Mesothelial cell of epicardium (in vitro differentiated cells): ENCODE measurements at regions not wholly inside any gene's neighbourhood (a gene's known extent, or its start where the extent isn't known, plus 50 kb on each side); places are given as distances from the start of the nearest gene placed in this dataset.

ENCODE experiments used
- DNase-seq, 2 experiments: peaks; one replicate each; pipeline ENCODE4 v3.0.0; 2021; ENCODE audit warnings: low spot score in 2 of 2; ENCODE audit not compliant: unreplicated experiment in 2 of 2
- H3K27ac Mint-ChIP-seq: 2 replicates; pipeline ENCODE4 v1.8.0; 2021; ENCODE audit warnings: mixed read lengths
- H3K27me3 Mint-ChIP-seq: 2 replicates; pipeline ENCODE4 v1.8.0; 2021; ENCODE audit warnings: low read depth, mixed read lengths
- H3K36me3 Mint-ChIP-seq: 2 replicates; pipeline ENCODE4 v1.8.0; 2021; ENCODE audit warnings: mixed read lengths
- H3K4me1 Mint-ChIP-seq: 2 replicates; pipeline ENCODE4 v1.8.0; 2021; ENCODE audit warnings: mixed read lengths
- H3K4me3 Mint-ChIP-seq: 2 replicates; pipeline ENCODE4 v1.8.0; 2021; ENCODE audit warnings: mild to moderate bottlenecking, moderate library complexity, mixed read lengths
- H3K9me3 Mint-ChIP-seq: 2 replicates; pipeline ENCODE4 v1.8.0; 2021; ENCODE audit warnings: mixed read lengths
- TF ChIP-seq, protein P1 (sequence below): fragments of 200-600 bp; sonication (generic); IDR thresholded peaks from one replicate; pipeline ENCODE4 v1.5.0; 2021; ENCODE audit warnings: antibody characterized with exemption; ENCODE audit not compliant: unreplicated experiment

DNA sequence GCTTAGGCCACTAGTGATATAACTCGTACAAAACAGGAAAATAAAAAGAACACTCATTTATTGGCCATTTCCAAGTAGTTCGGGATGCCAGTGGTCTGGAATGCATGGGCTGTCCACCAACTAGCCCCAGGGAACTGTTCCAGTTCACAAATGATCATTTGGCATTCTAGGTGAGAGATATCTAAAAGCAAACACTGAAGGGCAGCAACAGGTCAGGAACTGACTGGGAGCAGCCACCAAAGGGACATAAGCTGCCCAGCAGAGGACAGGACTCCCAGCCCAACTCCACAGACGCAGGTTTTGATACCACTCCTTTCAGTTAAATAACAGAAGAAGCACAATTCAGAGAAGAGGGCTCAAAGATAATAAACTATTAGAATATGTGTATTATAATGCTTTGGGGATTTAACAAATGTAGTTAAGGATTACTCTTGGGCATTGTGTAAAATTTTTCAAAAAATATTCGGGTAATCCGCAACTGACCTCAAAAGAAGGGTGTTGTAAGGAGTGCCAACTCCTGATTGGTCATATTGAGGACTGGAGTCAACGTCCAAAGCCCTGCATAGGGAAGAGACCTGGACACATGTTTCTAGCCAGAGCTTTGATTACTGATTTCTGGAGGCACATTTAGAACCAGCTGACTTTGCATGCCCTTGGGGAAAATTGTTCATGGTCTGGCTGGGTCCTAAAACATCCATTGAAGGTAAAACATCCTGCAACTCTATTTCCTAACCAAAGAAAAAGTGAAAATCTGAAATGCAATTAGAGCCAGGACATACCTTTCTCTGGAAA lies 320.0 kb downstream of the DNAH5 start:
- DNase-seq = no peak
- TF ChIP-seq, protein P1, sequence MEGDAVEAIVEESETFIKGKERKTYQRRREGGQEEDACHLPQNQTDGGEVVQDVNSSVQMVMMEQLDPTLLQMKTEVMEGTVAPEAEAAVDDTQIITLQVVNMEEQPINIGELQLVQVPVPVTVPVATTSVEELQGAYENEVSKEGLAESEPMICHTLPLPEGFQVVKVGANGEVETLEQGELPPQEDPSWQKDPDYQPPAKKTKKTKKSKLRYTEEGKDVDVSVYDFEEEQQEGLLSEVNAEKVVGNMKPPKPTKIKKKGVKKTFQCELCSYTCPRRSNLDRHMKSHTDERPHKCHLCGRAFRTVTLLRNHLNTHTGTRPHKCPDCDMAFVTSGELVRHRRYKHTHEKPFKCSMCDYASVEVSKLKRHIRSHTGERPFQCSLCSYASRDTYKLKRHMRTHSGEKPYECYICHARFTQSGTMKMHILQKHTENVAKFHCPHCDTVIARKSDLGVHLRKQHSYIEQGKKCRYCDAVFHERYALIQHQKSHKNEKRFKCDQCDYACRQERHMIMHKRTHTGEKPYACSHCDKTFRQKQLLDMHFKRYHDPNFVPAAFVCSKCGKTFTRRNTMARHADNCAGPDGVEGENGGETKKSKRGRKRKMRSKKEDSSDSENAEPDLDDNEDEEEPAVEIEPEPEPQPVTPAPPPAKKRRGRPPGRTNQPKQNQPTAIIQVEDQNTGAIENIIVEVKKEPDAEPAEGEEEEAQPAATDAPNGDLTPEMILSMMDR = no peak
- no peaks in the 10 kb centered on the region for H3K4me1 Mint-ChIP-seq
- H3K9me3 Mint-ChIP-seq = no peaks in the 10 kb centered on the region
- no peaks in the 10 kb centered on the region for H3K36me3 Mint-ChIP-seq
- H3K27ac Mint-ChIP-seq = no peak overlapping the region
- H3K4me3 Mint-ChIP-seq = no peak overlapping the region
- no peaks in the 10 kb centered on the region for H3K27me3 Mint-ChIP-seq

DNA sequence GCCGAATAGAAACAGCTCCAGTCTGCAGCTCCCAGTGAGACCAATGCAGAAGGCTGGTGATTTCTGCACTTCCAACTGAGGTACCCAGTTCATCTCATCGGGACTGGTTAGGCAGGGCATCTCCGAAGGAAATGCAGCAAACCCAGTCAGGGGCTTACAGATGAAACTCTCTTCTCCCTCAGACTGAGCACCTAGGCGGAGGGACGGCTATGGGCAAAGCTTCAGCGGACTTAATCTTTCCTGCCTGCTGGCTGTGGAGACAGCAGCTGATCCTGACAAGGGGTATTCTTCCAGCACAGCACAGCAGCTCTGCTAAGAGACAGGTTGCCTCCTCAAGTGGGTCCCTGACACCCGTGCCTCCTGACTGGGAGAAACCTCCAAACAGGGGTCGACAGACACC lies 330.9 kb downstream of the DNAH5 start:
- Mint-ChIP-seq H3K36me3 (no peaks in the 10 kb centered on the region), H3K9me3 (peaks cover 33% of the 10 kb centered on the region), H3K4me3 (no peak overlapping the region), H3K27me3 (peaks cover 3% of the 10 kb centered on the region), H3K27ac (no peak overlapping the region), H3K4me1 (no peaks in the 10 kb centered on the region)
- TF ChIP-seq, protein P1 = no peak
- DNase-seq = no peak

DNA sequence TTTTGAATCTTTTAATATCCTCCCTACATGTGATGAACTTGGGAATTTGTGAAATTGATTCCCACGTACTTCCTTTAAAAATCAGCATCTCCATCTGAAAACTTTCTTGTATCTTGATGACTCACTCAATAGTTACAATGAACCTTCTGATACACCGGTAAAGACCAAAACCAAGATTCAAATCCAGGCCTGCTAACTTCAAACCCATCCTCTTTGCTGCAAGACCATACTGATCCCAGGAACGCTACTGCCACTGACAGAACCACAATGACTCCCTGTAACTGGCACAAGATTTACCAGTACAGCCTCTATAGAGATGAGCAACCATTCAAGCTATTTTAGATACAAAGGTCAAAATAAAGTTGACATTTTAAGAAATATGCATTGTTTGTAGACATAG lies 332.9 kb downstream of the DNAH5 start:
- no peak for DNase-seq
- H3K4me3 Mint-ChIP-seq = no peak overlapping the region

DNA sequence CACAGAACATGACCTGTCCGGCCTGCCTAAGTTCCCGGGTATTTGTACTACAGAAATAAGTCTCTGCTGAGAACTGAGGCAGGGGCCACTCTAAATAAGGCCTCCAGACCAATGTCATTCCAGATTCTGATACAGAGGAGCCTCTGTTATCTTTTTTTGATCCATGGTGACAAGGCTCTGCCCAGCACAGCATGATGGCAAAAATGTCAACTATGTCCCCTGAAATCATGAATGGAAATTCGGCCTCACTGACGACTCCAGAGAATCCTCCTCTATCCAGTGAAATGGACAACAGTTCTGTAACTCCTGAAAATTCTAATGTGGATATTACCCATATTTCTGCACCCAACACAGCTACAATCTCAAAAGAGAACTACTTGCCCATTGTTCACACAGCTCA lies 335.0 kb downstream of the DNAH5 start:
- Mint-ChIP-seq H3K27ac (no peak overlapping the region), H3K36me3 (no peaks in the 10 kb centered on the region), H3K4me3 (no peak overlapping the region), H3K27me3 (peaks cover 3% of the 10 kb centered on the region), H3K4me1 (no peaks in the 10 kb centered on the region), H3K9me3 (peaks cover 2% of the 10 kb centered on the region)
- DNase-seq = no peak
- TF ChIP-seq, protein P1 = no peak

More for the DNA sequence above, 332.9 kb downstream of the DNAH5 start:
- Mint-ChIP-seq H3K27me3 (peaks cover 3% of the 10 kb centered on the region), H3K9me3 (peaks cover 22% of the 10 kb centered on the region), H3K27ac (no peak overlapping the region), H3K4me1 (no peaks in the 10 kb centered on the region), H3K36me3 (no peaks in the 10 kb centered on the region)
- TF ChIP-seq, protein P1 = no peak

DNA sequence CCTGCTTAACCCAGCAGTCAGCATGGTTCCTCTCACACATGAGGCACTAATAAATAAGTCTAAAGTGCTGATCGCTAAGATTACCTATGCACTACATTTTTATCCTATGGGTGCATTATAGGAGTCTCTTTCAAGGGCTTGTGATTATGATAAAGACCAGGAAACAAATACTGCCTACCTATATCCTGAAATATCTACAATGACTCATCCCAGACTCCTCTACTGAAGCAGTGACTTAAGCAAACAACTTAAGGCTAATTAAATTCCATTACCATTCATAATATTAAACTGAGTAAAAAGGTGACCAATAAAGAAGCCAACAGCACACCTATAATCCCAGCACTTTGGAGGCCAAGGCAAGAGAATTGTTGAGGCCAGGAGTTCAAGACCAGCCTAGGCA lies 338.4 kb downstream of the DNAH5 start:
- H3K27me3 Mint-ChIP-seq = peaks cover 5% of the 10 kb centered on the region
- TF ChIP-seq, protein P1 = no peak
- DNase-seq = no peak
- H3K4me3 Mint-ChIP-seq = no peak overlapping the region
- H3K9me3 Mint-ChIP-seq = no peaks in the 10 kb centered on the region
- H3K4me1 Mint-ChIP-seq = no peaks in the 10 kb centered on the region
- H3K27ac Mint-ChIP-seq = no peak overlapping the region
- H3K36me3 Mint-ChIP-seq = no peaks in the 10 kb centered on the region
